ENCODE measurements at regions not wholly inside any gene's neighbourhood (a gene's known extent, or its start where the extent isn't known, plus 50 kb on each side); places are given as distances from the start of the nearest gene placed in this dataset.
A peak's percentile ranks its signal among the peaks of the same experiment; 100 is the strongest.

DNA sequence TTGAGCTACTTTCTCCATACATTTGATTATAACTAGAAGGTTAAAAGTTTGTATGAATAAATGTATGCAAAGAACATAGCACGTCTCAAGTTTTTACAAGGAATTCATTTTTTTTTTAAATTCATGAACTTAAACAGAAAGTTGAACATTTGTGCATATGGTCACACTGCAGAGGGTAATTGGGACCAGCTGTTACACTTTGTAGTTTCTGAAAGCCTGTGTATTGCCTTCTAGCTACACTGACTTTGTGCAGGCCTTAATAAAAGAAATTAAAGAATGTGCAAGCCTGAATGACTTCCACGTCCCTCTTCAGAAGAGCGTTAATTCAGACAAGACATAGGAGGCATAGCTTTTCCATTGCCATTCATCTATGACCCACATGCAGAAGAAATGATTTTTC lies 153.1 kb upstream of the PCDH18 start:
- no peak for DNase-seq
- TF ChIP-seq, protein P1, sequence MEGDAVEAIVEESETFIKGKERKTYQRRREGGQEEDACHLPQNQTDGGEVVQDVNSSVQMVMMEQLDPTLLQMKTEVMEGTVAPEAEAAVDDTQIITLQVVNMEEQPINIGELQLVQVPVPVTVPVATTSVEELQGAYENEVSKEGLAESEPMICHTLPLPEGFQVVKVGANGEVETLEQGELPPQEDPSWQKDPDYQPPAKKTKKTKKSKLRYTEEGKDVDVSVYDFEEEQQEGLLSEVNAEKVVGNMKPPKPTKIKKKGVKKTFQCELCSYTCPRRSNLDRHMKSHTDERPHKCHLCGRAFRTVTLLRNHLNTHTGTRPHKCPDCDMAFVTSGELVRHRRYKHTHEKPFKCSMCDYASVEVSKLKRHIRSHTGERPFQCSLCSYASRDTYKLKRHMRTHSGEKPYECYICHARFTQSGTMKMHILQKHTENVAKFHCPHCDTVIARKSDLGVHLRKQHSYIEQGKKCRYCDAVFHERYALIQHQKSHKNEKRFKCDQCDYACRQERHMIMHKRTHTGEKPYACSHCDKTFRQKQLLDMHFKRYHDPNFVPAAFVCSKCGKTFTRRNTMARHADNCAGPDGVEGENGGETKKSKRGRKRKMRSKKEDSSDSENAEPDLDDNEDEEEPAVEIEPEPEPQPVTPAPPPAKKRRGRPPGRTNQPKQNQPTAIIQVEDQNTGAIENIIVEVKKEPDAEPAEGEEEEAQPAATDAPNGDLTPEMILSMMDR (IDR thresholded peaks at IDR 0.05) = no peak
- H3K9me3 Mint-ChIP-seq = no peaks in the 10 kb centered on the region
- H3K27me3 Mint-ChIP-seq (ENCODE audit: low read depth, poor library complexity) = no peaks in the 10 kb centered on the region
- H3K27ac Mint-ChIP-seq = peak overlapping the region; percentile 67
- H3K36me3 Mint-ChIP-seq (ENCODE audit: low read depth) = no peaks in the 10 kb centered on the region
- no peak overlapping the region for H3K4me3 Mint-ChIP-seq
- peaks cover 20% of the 10 kb centered on the region for H3K4me1 Mint-ChIP-seq

DNA sequence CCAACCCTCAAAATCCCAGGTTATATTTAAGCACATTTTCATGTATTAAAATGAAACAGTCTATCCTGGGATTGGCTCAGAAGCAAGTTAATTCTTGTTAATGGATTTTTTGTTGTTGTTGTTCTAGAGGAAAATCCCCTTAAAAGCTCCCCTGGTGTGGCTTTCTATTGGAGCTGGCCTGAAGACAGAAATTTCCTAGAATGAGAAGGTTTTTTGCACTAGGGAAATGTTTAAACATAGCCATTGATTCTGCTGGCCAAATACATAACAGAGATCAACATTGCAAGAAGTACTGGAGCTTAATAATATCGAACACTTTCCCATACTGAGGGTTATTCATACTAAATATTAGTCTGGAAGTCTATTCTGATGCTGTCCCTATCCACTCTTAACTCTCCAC lies 148.8 kb upstream of the PCDH18 start:
- H3K27me3 Mint-ChIP-seq (ENCODE audit: low read depth, poor library complexity) = no peaks in the 10 kb centered on the region
- no peak for DNase-seq
- H3K36me3 Mint-ChIP-seq (ENCODE audit: low read depth) = peaks cover 5% of the 10 kb centered on the region
- H3K4me3 Mint-ChIP-seq = no peak overlapping the region
- H3K4me1 Mint-ChIP-seq = peaks cover 22% of the 10 kb centered on the region
- TF ChIP-seq, protein P1 (IDR thresholded peaks at IDR 0.05) = no peak
- no peak overlapping the region for H3K27ac Mint-ChIP-seq
- peaks cover 11% of the 10 kb centered on the region for H3K9me3 Mint-ChIP-seq

DNA sequence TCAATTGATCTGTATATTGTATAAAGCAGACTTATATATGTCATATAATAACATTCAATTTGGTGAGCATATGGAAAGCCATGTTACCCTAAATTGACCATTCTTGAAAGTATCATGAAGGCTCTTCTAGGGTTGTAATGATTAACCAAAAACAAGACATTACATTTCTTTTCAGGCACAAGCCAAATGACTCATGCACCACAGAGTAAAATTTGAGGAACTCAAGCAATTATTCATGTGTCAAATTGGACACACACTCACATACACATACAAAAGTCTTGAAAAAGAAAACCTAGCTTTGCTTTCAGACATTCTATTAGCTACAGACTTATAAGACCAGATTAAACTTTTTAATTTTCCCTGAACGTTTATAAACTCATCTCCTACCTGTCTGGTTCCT lies 146.5 kb upstream of the PCDH18 start:
- Mint-ChIP-seq H3K9me3 (peaks cover 19% of the 10 kb centered on the region), H3K4me1 (peaks cover 17% of the 10 kb centered on the region), H3K4me3 (no peak overlapping the region), H3K36me3 (ENCODE audit: low read depth) (peaks cover 8% of the 10 kb centered on the region), H3K27ac (no peak overlapping the region), H3K27me3 (ENCODE audit: low read depth, poor library complexity) (no peaks in the 10 kb centered on the region)
- no peak for DNase-seq
- TF ChIP-seq, protein P1 (IDR thresholded peaks at IDR 0.05) = no peak

DNA sequence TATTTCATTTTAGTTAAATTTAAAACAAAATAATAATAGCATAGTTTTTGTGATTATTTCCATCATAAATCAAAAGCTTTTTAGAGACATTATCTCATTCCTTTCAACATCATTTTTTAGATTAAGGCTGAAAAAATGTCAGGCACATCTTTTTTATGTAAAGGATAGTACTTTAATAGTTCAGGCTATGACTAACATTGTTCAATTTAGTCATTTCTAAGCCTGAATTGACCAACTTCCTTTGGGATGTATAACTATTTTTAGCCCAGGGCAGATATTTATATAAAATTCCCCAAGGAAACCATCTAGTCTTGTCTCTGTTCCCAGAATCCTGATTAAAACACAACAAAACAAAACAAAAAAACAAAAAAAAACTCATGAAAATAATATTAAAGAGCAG lies 145.6 kb upstream of the PCDH18 start:
- TF ChIP-seq, protein P1 (IDR thresholded peaks at IDR 0.05) = no peak
- Mint-ChIP-seq H3K27ac (no peak overlapping the region), H3K27me3 (ENCODE audit: low read depth, poor library complexity) (no peaks in the 10 kb centered on the region), H3K36me3 (ENCODE audit: low read depth) (peaks cover 8% of the 10 kb centered on the region), H3K4me1 (peaks cover 25% of the 10 kb centered on the region), H3K9me3 (peaks cover 19% of the 10 kb centered on the region), H3K4me3 (no peak overlapping the region)
- DNase-seq = no peak

DNA sequence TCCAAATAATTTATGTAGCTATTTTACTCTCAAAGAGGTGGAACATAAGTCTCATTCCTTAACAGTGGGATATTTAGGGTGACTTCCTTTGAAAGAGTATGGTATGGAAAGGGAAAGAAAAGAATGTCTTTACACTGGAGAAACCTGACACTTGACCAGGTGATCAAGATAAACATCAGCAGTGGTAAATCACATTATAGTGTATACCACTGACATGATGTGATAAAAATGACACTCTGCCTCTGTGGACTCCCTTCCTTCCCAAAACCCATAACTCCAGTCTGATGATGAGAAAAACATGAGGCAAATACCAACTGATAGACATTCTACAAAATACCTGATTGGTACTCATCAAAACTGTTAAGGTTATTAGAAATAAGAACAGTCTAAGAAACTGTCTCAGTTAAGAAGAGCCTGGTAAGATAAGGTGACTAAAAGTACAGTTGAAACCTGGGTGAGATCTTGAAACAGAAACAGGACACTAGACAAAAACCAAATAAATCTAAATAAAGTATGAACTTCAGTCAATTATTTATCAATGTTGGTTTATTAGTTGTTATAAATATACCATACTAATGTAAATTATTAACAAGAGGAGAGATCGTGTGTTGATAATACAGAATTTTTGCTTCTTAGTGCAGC lies 144.2 kb upstream of the PCDH18 start:
- peaks cover 8% of the 10 kb centered on the region for H3K36me3 Mint-ChIP-seq (ENCODE audit: low read depth)
- TF ChIP-seq, protein P1 (IDR thresholded peaks at IDR 0.05) = no peak
- H3K9me3 Mint-ChIP-seq = peaks cover 19% of the 10 kb centered on the region
- no peak overlapping the region for H3K27ac Mint-ChIP-seq
- peaks cover 25% of the 10 kb centered on the region for H3K4me1 Mint-ChIP-seq
- DNase-seq = no peak
- no peak overlapping the region for H3K4me3 Mint-ChIP-seq
- H3K27me3 Mint-ChIP-seq (ENCODE audit: low read depth, poor library complexity) = no peaks in the 10 kb centered on the region

DNA sequence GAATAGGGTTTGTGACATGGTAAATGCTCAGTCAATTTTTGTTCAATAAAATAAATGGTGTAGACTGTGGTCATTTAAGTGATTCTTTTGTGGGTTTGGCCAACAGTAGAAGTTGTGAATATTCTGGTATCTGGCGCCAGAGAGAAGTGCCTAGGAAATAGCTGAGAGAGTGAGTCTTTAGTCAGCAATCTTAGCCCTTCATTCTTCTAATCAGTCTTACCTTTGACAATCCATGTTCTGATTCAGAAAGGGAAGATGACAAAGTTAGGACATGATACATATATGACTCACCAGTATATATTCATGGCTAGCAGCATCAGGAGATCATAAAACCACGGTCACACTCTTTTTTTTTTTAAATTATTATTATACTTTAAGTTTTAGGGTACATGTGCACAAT lies 141.8 kb upstream of the PCDH18 start:
- peaks cover 34% of the 10 kb centered on the region for H3K4me1 Mint-ChIP-seq
- peaks cover 14% of the 10 kb centered on the region for H3K9me3 Mint-ChIP-seq
- H3K27me3 Mint-ChIP-seq (ENCODE audit: low read depth, poor library complexity) = no peaks in the 10 kb centered on the region
- no peak overlapping the region for H3K27ac Mint-ChIP-seq
- H3K36me3 Mint-ChIP-seq (ENCODE audit: low read depth) = peaks cover 3% of the 10 kb centered on the region
- no peak overlapping the region for H3K4me3 Mint-ChIP-seq
- TF ChIP-seq, protein P1 (IDR thresholded peaks at IDR 0.05) = no peak
- no peak for DNase-seq
